CD14-positive monocyte (primary cell): ENCODE measurements at regions not wholly inside any gene's neighbourhood (a gene's known extent, or its start where the extent isn't known, plus 50 kb on each side); places are given as distances from the start of the nearest gene placed in this dataset.

Source experiments
- DNase-seq, 3 donors: peaks; one replicate each; pipeline ENCODE4 v3.0.0-alpha.2; 2011 to 2022
- H2AFZ ChIP-seq: 2 replicates; pipeline ENCODE4 v1.6.0; 2012; ENCODE audit warnings: mild to moderate bottlenecking, low read depth, low read length, inconsistent platforms; ENCODE audit not compliant: insufficient read depth, poor library complexity, severe bottlenecking
- H3K27ac ChIP-seq, 2 donors: 1 replicate in 1 of 2; 2 replicates in 1 of 2; pipeline ENCODE4 v1.5.1; 2012 to 2013; ENCODE audit warnings: low read length in 2 of 2, control low read depth in 1 of 2, inconsistent platforms in 1 of 2, low read depth in 1 of 2, mild to moderate bottlenecking in 1 of 2
- H3K27me3 ChIP-seq, 2 donors: one replicate each; pipeline versions ENCODE4 v1.6.0 to v1.6.1; 2011 to 2013; ENCODE audit warnings: low read length in 2 of 2; ENCODE audit not compliant: control insufficient read depth in 2 of 2, insufficient read depth in 2 of 2
- H3K36me3 ChIP-seq, 2 donors: replicated peaks in 1 of 2; 1 replicate in 1 of 2; 2 replicates in 1 of 2; pipeline versions ENCODE4 v1.5.1 to v1.6.1; 2012 to 2013; ENCODE audit warnings: low read length in 2 of 2, control low read depth in 1 of 2, inconsistent platforms in 1 of 2, mild to moderate bottlenecking in 1 of 2; ENCODE audit not compliant: insufficient read depth in 2 of 2, control insufficient read depth in 1 of 2
- H3K4me1 ChIP-seq, 2 donors: 1 replicate in 1 of 2; 2 replicates in 1 of 2; pipeline versions ENCODE4 v1.5.1 to v1.6.1; 2012 to 2013; ENCODE audit warnings: low read length in 2 of 2, control low read depth in 1 of 2, inconsistent platforms in 1 of 2, mild to moderate bottlenecking in 1 of 2, moderate library complexity in 1 of 2; ENCODE audit not compliant: insufficient read depth in 2 of 2, control insufficient read depth in 1 of 2
- H3K4me2 ChIP-seq: replicated peaks from 2 replicates; pipeline ENCODE3; 2012; ENCODE audit warnings: low read length, moderate library complexity, mild to moderate bottlenecking; ENCODE audit not compliant: poor library complexity, severe bottlenecking; ENCODE audit errors: extremely low read depth
- H3K4me3 ChIP-seq, 3 experiments: fragments of 200-600 bp in 1 of 3; sonication (generic) in 1 of 3; replicated peaks in 1 of 3; 1 replicate in 2 of 3; 2 replicates in 1 of 3; pipeline ENCODE4 v1.5.1; 2011 to 2013; ENCODE audit warnings: low read length in 3 of 3, mild to moderate bottlenecking in 3 of 3, control low read depth in 2 of 3, low read depth in 2 of 3, inconsistent platforms in 1 of 3, moderate library complexity in 1 of 3
- H3K79me2 ChIP-seq: 2 replicates; pipeline ENCODE4 v1.6.0; 2012; ENCODE audit warnings: mild to moderate bottlenecking, control low read depth, inconsistent platforms, low read length, moderate library complexity; ENCODE audit not compliant: insufficient read depth
- H3K9ac ChIP-seq: 2 replicates; pipeline ENCODE4 v1.6.0; 2017; ENCODE audit warnings: low read length, mild to moderate bottlenecking; ENCODE audit not compliant: insufficient read depth, poor library complexity, severe bottlenecking
- H3K9me3 ChIP-seq, 2 donors: replicated peaks in 1 of 2; 1 replicate in 1 of 2; 2 replicates in 1 of 2; pipeline versions ENCODE4 v1.5.1 to v1.6.1; 2012 to 2013; ENCODE audit warnings: low read length in 2 of 2, control low read depth in 1 of 2; ENCODE audit not compliant: control insufficient read depth in 1 of 2, insufficient read depth in 1 of 2
- H4K20me1 ChIP-seq: 2 replicates; pipeline ENCODE4 v1.6.0; 2012; ENCODE audit warnings: mild to moderate bottlenecking, low read length, control low read depth, moderate library complexity; ENCODE audit not compliant: insufficient read depth
- H3K27ac Mint-ChIP-seq, 7 donors: one replicate each; pipeline ENCODE4 v1.8.0; 2020; ENCODE audit warnings: mild to moderate bottlenecking in 7 of 7, mixed read lengths in 7 of 7, moderate library complexity in 6 of 7, inconsistent platforms in 2 of 7
- H3K27me3 Mint-ChIP-seq, 3 donors: one replicate each; pipeline ENCODE4 v1.8.0; 2021 to 2022; ENCODE audit warnings: low read depth in 3 of 3, mild to moderate bottlenecking in 3 of 3, mixed read lengths in 3 of 3, moderate library complexity in 3 of 3, inconsistent platforms in 1 of 3
- H3K36me3 Mint-ChIP-seq, 2 donors: one replicate each; pipeline ENCODE4 v1.8.0; 2020; ENCODE audit warnings: mixed read lengths in 2 of 2, inconsistent platforms in 1 of 2, mild to moderate bottlenecking in 1 of 2
- H3K4me1 Mint-ChIP-seq: one replicate; pipeline ENCODE4 v1.8.0; 2020; ENCODE audit warnings: mild to moderate bottlenecking, mixed read lengths
- H3K4me3 Mint-ChIP-seq, 2 donors: one replicate each; pipeline ENCODE4 v1.8.0; 2020; ENCODE audit warnings: mild to moderate bottlenecking in 2 of 2, mixed read lengths in 2 of 2, moderate library complexity in 1 of 2
- H3K9me3 Mint-ChIP-seq, 7 donors: one replicate each; pipeline ENCODE4 v1.8.0; 2020 to 2022; ENCODE audit warnings: mixed read lengths in 7 of 7, mild to moderate bottlenecking in 6 of 7, moderate library complexity in 6 of 7, inconsistent platforms in 2 of 7
- CTCF ChIP-seq: fragments of 200-600 bp; IDR thresholded peaks from one replicate; pipeline ENCODE4 v1.8.0; 2022; ENCODE audit warnings: antibody characterized with exemption, mild to moderate bottlenecking
- WGBS: methylation state at CpG from one replicate; pipeline ENCODE4 v1.1.5; 2013; ENCODE audit warnings: missing lambda C conversion rate; ENCODE audit not compliant: insufficient coverage; 5-methylcytosine and 5-hydroxymethylcytosine counted together
- intact Hi-C, 2 donors: fragments of 100-400 bp; cut with micrococcal nuclease; formaldehyde crosslinking; loops; one replicate each; pipeline versions ENCODE4 v1.15.0 to v1.15.1; 2023

DNA sequence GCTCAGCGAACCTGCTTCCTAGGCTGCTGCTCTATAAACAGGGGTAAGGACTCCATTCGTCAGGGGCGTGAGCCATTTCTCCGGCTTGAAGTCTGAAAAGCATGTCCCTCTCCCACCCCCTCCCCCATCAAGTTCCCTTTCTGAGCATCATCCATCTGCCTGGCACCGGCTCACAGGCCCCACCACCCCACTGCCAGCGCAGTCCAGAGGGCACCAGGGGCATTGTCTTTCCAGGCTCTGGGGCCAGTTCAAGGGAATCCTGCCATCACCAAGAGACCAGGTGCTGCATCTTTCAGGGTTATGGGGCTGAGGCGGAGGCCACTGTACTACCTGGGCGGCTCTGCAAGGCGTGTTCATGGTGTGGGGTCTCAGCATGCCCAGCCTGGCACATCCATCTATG is 64.7 kb upstream of the EDAR start:
- intact Hi-C loops, result no loop called here
- WGBS, result 97% methylated on average over 9 of the region's 9 CpGs
- Mint-ChIP-seq H3K27me3 (peaks cover 1 to 2% (median 2%) of the 10 kb centered on the region in 3 donors), H3K9me3 (no peaks in the 10 kb centered on the region), H3K36me3 (no peaks in the 10 kb centered on the region), H3K4me1 (no peaks in the 10 kb centered on the region), H3K27ac (no peak overlapping the region), H3K4me3 (no peak overlapping the region)
- H3K9me3 ChIP-seq, result no peaks in the 10 kb centered on the region
- no peaks in the 10 kb centered on the region for H4K20me1 ChIP-seq
- no peak for DNase-seq
- no peak overlapping the region for H3K9ac ChIP-seq
- H3K27ac ChIP-seq, result no peak overlapping the region
- no peaks in the 10 kb centered on the region for H3K4me1 ChIP-seq
- no peak overlapping the region for H3K4me2 ChIP-seq
- H2AFZ ChIP-seq, result no peak overlapping the region
- no peak for TF ChIP-seq CTCF
- no peaks in the 10 kb centered on the region for H3K27me3 ChIP-seq
- no peaks in the 10 kb centered on the region for H3K79me2 ChIP-seq
- no peaks in the 10 kb centered on the region for H3K36me3 ChIP-seq
- H3K4me3 ChIP-seq, result no peak overlapping the region

- Histone ChIP-seq H3K9me3 (no peaks in the 10 kb centered on the region), H3K4me3 (no peak overlapping the region), H3K79me2 (no peaks in the 10 kb centered on the region), H3K27me3 (no peaks in the 10 kb centered on the region), H3K4me1 (no peaks in the 10 kb centered on the region), H3K27ac (no peak overlapping the region), H3K36me3 (no peaks in the 10 kb centered on the region), H3K9ac (no peak overlapping the region), H4K20me1 (no peaks in the 10 kb centered on the region), H2AFZ (no peak overlapping the region), H3K4me2 (no peak overlapping the region)
- Mint-ChIP-seq H3K4me1 (no peaks in the 10 kb centered on the region), H3K27me3 (peaks cover 1 to 2% (median 2%) of the 10 kb centered on the region in 3 donors), H3K4me3 (no peak overlapping the region), H3K36me3 (no peaks in the 10 kb centered on the region), H3K27ac (peak overlapping the region in 1 of 7 donors; percentile 16), H3K9me3 (no peaks in the 10 kb centered on the region)
- no peak for TF ChIP-seq CTCF
- no peak for DNase-seq
- 100% methylated on average over 5 of the region's 6 CpGs for WGBS
- intact Hi-C loops, result no loop called here
Observed at GRCh38 chr2:109052922-109053321, 63.9 kb upstream of the EDAR start.
